ENCODE measurements at regions not wholly inside any gene's neighbourhood (a gene's known extent, or its start where the extent isn't known, plus 50 kb on each side); places are given as distances from the start of the nearest gene placed in this dataset.
"Not testable (repeated sequence)": the region's sequence is repeated elsewhere in the genome, so short reads cannot be mapped to it uniquely, and the experiment has no call there.

DNA sequence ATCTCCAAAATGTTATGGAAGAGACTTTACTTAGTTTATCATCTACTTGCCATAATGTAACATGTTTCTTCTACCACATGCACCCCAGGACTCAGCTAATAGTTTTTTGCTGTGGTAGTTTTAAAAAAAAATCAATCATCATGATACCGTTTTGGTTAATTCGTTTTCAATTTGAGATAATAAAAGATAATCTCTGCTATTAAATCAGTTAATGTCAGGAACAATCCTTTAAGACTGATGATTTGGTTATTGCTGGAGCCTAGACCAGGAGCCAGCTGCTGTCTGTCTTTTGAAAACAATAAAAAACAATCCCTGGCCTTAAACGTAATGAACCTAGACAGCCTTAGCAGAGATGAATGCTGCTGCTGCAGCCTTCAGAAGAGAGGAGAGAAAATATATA, 403.7 kb downstream of the OXSM start:
- DNase-seq, result no peak

DNA sequence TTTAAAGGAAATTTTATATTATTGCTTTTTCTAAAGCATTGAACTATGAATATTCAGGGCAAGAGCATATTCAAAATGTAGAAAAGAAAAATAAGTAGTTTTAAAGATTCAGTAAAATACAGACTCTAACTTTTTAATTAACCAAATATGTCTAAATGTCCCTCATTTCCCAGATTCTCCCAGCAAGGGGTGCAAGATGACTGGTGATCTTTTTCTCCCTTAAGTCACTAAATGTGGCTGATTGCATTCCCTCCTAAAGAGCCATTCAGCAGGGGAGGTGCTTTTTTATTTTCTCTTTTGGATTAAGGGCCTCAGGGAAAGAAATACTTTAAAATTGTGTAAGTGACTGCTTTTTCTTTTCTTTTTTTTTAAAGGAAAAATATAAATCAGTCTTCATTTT, 406.9 kb downstream of the OXSM start:
- DNase-seq, result no peak

DNA sequence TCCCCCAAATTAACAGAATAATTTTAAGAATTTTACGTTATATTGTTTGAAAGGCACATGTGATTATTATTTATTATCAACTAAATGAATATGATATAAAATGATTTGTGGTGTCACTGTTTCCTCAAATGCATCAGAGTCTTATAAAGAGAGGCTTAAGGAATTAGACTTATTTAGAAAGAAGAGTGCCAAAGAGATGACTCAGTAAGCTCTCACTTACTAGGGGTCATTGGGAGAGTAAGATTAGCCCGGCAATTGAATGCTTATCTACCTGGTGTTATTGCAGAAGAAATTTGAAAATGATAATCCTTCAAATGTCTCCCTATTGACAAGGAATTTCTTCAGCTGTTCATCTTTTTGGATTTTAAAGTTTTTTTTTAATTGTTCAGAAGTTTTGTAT, 408.7 kb downstream of the OXSM start:
- DNase-seq, result no peak

GRCh38 chr3:26202169-26202568, 412.3 kb downstream of the OXSM start:
- DNase-seq, result no peak

- no peak for DNase-seq
These were observed 415.6 kb downstream of the OXSM start for GRCh38 chr3:26205475-26205874.

DNA sequence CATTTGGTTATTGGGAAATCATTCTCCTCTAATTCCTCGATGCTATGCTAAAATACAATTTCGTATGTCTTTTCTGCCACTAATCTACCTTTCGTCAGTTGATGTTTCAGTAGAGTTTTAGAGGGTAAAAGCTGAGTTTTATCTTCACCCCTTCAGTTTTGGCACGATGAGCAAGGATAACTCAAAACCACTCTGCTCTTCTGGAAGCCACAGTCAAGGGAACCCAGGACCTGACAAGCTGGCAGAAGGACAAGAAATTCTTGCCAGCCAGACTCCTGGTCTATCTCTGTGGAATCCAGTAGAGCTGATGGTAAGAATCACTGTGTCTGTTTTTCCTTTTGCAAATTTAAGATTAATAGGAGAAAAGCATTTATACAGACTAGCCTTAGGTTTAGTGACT, 414.4 kb upstream of the LRRC3B start:
- no peak for DNase-seq

GRCh38 chr3:26229801-26230200, 392.8 kb upstream of the LRRC3B start:
- no peak for DNase-seq

DNA sequence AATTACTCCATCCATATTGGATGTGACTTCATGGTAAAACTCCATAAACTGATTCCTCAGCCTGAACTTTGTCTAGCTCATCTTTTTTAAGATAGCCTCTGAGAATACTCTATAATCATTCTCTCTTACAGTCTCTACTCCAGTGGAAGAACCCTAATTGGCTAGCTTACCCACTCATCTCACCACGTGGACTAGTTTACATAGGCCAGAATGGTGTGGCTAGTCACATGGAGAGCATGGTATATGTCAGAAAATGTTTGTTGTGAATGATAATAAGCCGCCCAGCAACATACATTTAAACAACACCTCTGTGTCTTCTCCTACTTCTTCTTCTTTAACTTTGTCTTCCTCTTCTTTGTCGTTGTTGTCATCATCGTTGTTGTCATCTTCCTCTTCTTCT, 389.2 kb upstream of the LRRC3B start:
- DNase-seq, result no peak

- no peak for DNase-seq
These were observed 386.0 kb upstream of the LRRC3B start for GRCh38 chr3:26236531-26236930.

DNA sequence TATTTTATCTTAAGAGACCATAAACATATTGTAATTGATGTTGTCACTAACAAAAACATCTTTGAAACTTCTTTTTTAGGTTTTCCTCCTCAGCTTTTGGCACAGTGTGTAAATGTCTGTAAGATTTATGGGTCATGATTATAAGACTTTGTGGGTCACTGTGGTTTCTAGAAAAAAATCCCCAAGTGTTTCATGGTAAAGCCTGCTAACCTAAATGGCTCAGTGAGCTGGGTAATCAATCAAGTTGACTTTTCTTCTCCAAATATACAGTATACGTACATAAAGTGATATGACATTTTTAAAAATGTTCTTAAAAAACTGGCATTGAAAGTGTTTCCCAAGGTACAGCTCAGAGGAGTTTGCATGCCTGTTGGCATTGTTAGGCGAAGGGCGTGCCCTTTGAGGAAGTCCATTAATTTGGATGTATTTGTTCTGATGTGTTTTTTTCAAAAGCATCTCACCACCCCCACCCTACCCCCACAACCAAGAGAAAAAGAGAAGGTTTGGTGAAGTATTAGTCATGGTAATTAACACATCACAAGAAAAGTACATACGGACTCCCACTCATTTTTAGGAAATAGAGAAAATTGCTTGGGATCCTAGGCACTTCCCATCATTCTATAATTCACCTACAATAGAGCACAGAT, 385.4 kb upstream of the LRRC3B start:
- no peak for DNase-seq

GRCh38 chr3:26244586-26244985, 378.0 kb upstream of the LRRC3B start:
- not testable (repeated sequence) for DNase-seq

GRCh38 chr3:26245236-26245635, 377.3 kb upstream of the LRRC3B start:
- no peak for DNase-seq

- no peak for DNase-seq
These were observed 375.7 kb upstream of the LRRC3B start for GRCh38 chr3:26246901-26247300.

GRCh38 chr3:26247712-26248111, 374.9 kb upstream of the LRRC3B start:
- no peak for DNase-seq

DNA sequence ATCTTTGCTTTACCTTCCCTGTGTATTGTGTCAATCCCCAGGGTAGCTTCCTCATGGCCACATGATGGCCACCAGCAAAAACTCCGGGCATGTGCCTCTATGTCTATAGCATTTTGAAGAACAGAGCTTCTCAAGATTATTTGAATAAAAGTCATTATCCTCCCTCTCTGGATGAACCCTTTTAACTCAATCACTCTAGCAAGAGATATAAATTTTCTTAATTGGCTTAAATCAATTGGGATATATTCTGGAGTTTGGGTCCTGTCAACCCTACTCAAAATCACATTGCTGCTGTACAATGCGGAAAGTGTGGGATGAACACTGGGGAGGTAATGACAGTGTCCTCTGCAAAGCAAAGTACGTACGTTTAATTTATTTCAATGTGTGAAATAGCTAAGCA, 370.6 kb upstream of the LRRC3B start:
- DNase-seq, result no peak

GRCh38 chr3:26256224-26256623, 366.3 kb upstream of the LRRC3B start:
- no peak for DNase-seq

GRCh38 chr3:26259176-26259575, 363.4 kb upstream of the LRRC3B start:
- no peak for DNase-seq

- DNase-seq, result no peak
These were observed 362.4 kb upstream of the LRRC3B start for GRCh38 chr3:26260139-26260538.

DNA sequence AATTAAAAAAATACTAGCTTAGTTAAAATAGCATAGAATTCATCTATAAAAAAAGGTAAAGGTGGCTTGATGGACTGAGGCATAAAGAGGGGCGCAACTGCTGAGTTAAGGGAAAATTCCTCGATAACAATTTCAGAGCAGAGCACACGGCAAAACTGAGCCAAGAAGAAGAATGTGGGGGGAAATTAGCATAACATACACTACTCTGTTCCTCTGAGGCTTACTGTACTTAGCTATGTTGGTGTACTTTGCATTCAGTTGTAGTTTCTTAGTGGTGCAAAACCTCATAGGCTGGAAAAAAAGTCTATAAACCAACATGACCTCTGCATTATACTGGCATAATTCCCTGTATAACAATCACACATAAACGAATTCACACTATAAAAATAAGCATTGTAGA, 357.9 kb upstream of the LRRC3B start:
- DNase-seq, result no peak

- DNase-seq, result no peak
These were observed 350.7 kb upstream of the LRRC3B start for GRCh38 chr3:26271848-26272247.

DNA sequence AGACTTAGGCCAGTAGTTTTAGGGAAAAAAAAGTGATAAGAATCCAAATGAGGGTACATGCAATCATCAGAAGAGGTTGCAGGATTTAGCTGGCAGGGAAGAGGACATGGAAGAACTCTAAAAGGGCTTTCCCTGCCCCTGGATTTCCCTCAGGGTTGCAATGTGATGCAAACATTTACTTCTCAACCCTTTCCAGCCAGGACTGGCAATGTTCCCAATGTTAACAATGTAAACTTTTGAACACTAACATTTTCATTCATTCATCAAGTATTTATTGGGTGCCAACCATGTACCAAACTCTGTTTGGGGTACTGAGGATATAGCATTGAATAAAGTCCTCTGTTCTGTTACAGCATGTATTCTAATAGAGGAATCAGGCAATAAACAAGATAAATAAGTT, 349.4 kb upstream of the LRRC3B start:
- DNase-seq, result no peak

DNA sequence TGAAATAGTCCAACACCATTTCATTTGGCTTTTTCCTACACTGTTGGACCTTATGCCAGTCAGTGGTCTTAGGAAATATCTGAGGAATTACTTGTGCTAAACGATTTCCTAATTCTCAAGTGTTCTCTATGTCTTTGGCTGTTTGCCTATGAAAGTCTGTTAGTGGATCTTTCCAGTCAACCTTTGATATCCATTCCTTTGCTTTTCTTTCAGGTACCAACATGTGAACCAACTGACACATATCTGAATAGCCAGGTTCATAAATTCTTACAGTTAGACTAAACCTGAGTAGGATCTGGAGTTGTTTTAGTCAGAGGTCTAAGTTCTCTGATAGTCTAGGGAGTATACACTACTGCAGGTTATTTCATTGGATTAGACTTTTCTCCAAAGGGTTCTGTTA, 343.5 kb upstream of the LRRC3B start:
- no peak for DNase-seq

DNA sequence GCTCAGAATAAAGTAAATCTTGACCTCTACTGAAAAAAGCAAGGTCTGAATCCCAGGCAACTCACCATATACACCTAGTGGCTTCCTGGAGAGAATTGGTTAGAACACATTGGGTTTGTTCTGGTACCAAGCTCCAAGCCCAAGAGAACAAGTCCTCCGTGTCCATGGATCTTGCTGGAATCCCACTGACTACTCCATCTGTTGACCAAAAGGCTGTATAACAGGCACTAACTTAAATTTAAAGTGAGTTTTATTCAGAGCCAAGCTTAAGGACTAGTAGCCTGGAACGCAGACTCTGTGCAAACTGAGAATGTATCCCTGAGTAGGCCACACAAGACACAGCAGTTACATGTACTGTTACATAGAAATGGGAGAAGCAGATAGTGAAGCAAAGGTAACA, 342.1 kb upstream of the LRRC3B start:
- DNase-seq, result no peak

- DNase-seq, result no peak
These were observed 341.1 kb upstream of the LRRC3B start for GRCh38 chr3:26281284-26281985.

DNA sequence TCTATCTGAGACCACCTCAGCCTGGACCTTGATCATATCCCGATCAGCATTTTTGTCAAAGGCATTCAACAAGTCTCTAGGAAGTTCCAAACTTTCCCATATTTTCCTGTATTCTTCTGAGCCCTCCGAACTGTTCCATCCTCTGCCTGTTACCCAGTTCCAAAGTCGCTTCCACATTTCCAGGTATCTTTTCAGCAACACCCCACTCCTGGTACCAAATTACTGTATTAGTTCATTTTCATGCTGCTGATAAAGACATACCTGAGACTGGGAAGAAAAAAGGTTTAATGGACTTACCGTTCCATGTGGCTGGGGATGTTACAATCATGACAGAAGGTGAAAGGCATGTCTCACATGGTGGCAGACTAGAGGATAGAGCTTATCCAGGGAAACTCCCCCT, 338.1 kb upstream of the LRRC3B start:
- not testable (repeated sequence) for DNase-seq

Measured in 8988T (cell line).